IMR-90 (cell line): ENCODE measurements at regions not wholly inside any gene's neighbourhood (a gene's known extent, or its start where the extent isn't known, plus 50 kb on each side); places are given as distances from the start of the nearest gene placed in this dataset.

Experiments
- ATAC-seq: fragments of 200-7000 bp; cut with Tn5 transposase; 2 replicates; pipeline ENCODE4 v1.9.1; 2020; ENCODE audit warnings: low read depth, mild to moderate bottlenecking, moderate library complexity
- BruUV-seq: library from RNA; stranded (reverse); fragments of 400-500 nt; replicated peaks from 2 replicates; lab custom pipeline; 2021; lab: Mats Ljungman, UMichigan
- CTCF ChIA-PET: fragments of 300-600 bp; formaldehyde crosslinking; extraction: SDS; loops from one replicate; lab custom pipeline; 2021; ENCODE audit warnings: antibody characterized with exemption; lab: Yijun Ruan, JAX
- POLR2A ChIA-PET: fragments of 300-600 bp; sonication (Branson Sonifier 250); formaldehyde crosslinking; loops from one replicate; lab custom pipeline; 2022; ENCODE audit warnings: antibody characterized with exemption; ENCODE audit not compliant: unreplicated experiment; lab: Charles Lee
- DNase-seq: peaks from one replicate; pipeline ENCODE4 v3.0.0; 2013
- H2AFZ ChIP-seq: replicated peaks from 2 replicates; pipeline ENCODE3; 2013; ENCODE audit warnings: low read length, mild to moderate bottlenecking; ENCODE audit not compliant: poor library complexity
- H2AK5ac ChIP-seq: 2 replicates; pipeline ENCODE4 v1.6.1; 2013; ENCODE audit warnings: low read depth, low read length, inconsistent platforms
- H2AK9ac ChIP-seq: replicated peaks from 2 replicates; pipeline ENCODE3; 2013; ENCODE audit warnings: mild to moderate bottlenecking, low read depth, low read length, moderate library complexity; ENCODE audit not compliant: poor library complexity
- H2BK120ac ChIP-seq: 2 replicates; pipeline ENCODE4 v1.6.1; 2013; ENCODE audit warnings: low read depth, low read length, inconsistent platforms
- H2BK15ac ChIP-seq: 3 replicates; pipeline ENCODE4 v1.6.1; 2013; ENCODE audit warnings: low read depth, low read length, inconsistent platforms
- H2BK20ac ChIP-seq: 2 replicates; pipeline ENCODE4 v1.6.1; 2013; ENCODE audit warnings: low read depth, mild to moderate bottlenecking, inconsistent platforms, low read length, moderate library complexity
- H2BK5ac ChIP-seq: 2 replicates; pipeline ENCODE4 v1.6.1; 2013; ENCODE audit warnings: mild to moderate bottlenecking, low read depth, low read length, inconsistent platforms; ENCODE audit not compliant: poor library complexity, severe bottlenecking
- H3K14ac ChIP-seq: replicated peaks from 2 replicates; pipeline ENCODE4 v1.6.1; 2013; ENCODE audit warnings: low read depth, low read length, inconsistent platforms
- H3K18ac ChIP-seq: 2 replicates; pipeline ENCODE4 v1.6.1; 2013; ENCODE audit warnings: low read depth, low read length, control low read depth
- H3K23ac ChIP-seq: 2 replicates; pipeline ENCODE4 v1.6.1; 2013; ENCODE audit warnings: low read depth, low read length, inconsistent platforms
- H3K27ac ChIP-seq: 2 replicates; pipeline ENCODE4 v1.5.1; 2013; ENCODE audit warnings: mild to moderate bottlenecking, control low read depth, low read length; ENCODE audit not compliant: insufficient read depth
- H3K27me3 ChIP-seq: 2 replicates; pipeline ENCODE4 v1.6.1; 2013; ENCODE audit warnings: low read length; ENCODE audit not compliant: control insufficient read depth, insufficient read depth
- H3K36me3 ChIP-seq: 2 replicates; pipeline ENCODE4 v1.6.1; 2013; ENCODE audit warnings: low read length, mixed read lengths; ENCODE audit not compliant: control insufficient read depth, insufficient read depth
- H3K4ac ChIP-seq: 2 replicates; pipeline ENCODE4 v1.6.1; 2013; ENCODE audit warnings: low read depth, low read length, inconsistent platforms
- H3K4me1 ChIP-seq: 2 replicates; pipeline ENCODE4 v1.6.1; 2013; ENCODE audit warnings: low read length, mixed read lengths; ENCODE audit not compliant: control insufficient read depth, insufficient read depth
- H3K4me2 ChIP-seq: 2 replicates; pipeline ENCODE4 v1.6.1; 2013; ENCODE audit warnings: low read depth, mild to moderate bottlenecking, control low read depth, low read length, moderate library complexity
- H3K4me3 ChIP-seq: 2 replicates; pipeline ENCODE4 v1.5.1; 2013; ENCODE audit warnings: low read depth, mild to moderate bottlenecking, control low read depth, low read length, moderate library complexity; ENCODE audit not compliant: insufficient read depth
- H3K56ac ChIP-seq: 2 replicates; pipeline ENCODE4 v1.6.1; 2013; ENCODE audit warnings: low read length, inconsistent platforms; ENCODE audit not compliant: insufficient read depth; ENCODE audit errors: extremely low read depth
- H3K79me1 ChIP-seq, 2 experiments: 2 replicates each; pipeline ENCODE4 v1.6.1; 2013; ENCODE audit warnings: low read length in 2 of 2, inconsistent platforms in 1 of 2, low read depth in 1 of 2
- H3K9ac ChIP-seq: 2 replicates; pipeline ENCODE4 v1.6.1; 2013; ENCODE audit warnings: low read depth, low read length, control low read depth
- H3K9me1 ChIP-seq: 2 replicates; pipeline ENCODE4 v1.6.1; 2013; ENCODE audit warnings: low read length, inconsistent platforms; ENCODE audit not compliant: insufficient read depth
- H3K9me3 ChIP-seq: 2 replicates; pipeline ENCODE4 v1.6.1; 2013; ENCODE audit warnings: low read length; ENCODE audit not compliant: control insufficient read depth, insufficient read depth
- H4K20me1 ChIP-seq: 2 replicates; pipeline ENCODE4 v1.6.1; 2013; ENCODE audit warnings: low read length, inconsistent platforms; ENCODE audit not compliant: insufficient read depth
- H4K5ac ChIP-seq: 2 replicates; pipeline ENCODE4 v1.6.1; 2013; ENCODE audit warnings: mild to moderate bottlenecking, low read depth, low read length, control low read depth
- H4K8ac ChIP-seq, 2 experiments: 2 replicates each; pipeline ENCODE4 v1.6.1; 2013; ENCODE audit warnings: low read depth in 2 of 2, low read length in 2 of 2, control low read depth in 1 of 2, inconsistent platforms in 1 of 2
- H4K91ac ChIP-seq: 2 replicates; pipeline ENCODE4 v1.6.1; 2013; ENCODE audit warnings: low read depth, low read length, inconsistent platforms; ENCODE audit not compliant: insufficient read depth
- SMC3 ChIP-seq: fragments of 150-350 bp; IDR thresholded peaks from 2 replicates; pipeline ENCODE4 v1.6.1; 2016; ENCODE audit warnings: low read depth, mild to moderate bottlenecking, antibody characterized with exemption, low read length, moderate library complexity
- WGBS, 2 experiments: methylation state at CpG; one replicate each; pipeline versions ENCODE4 v1.1.5 to v1.1.7; 2013; ENCODE audit warnings: missing lambda C conversion rate in 2 of 2; ENCODE audit not compliant: insufficient read length in 1 of 2; ENCODE audit errors: extremely low coverage in 2 of 2; 5-methylcytosine and 5-hydroxymethylcytosine counted together
- dilution Hi-C: fragments of 300-500 bp; cut with HindIII; formaldehyde crosslinking; loops from one replicate; pipeline ENCODE4 v1.14.3; 2018; ENCODE audit warnings: low sequenced_read_pairs; ENCODE audit not compliant: unreplicated experiment
- in situ Hi-C: fragments of 300-500 bp; cut with MboI; formaldehyde crosslinking; loops from 3 replicates; pipeline ENCODE4 v1.14.3; 2019; ENCODE audit warnings: low sequenced_read_pairs, inconsistent platforms, mixed read lengths
- intact Hi-C: fragments of 100-400 bp; cut with micrococcal nuclease; formaldehyde crosslinking; loops from 2 replicates; pipeline ENCODE4 v1.10.0; 2022

DNA sequence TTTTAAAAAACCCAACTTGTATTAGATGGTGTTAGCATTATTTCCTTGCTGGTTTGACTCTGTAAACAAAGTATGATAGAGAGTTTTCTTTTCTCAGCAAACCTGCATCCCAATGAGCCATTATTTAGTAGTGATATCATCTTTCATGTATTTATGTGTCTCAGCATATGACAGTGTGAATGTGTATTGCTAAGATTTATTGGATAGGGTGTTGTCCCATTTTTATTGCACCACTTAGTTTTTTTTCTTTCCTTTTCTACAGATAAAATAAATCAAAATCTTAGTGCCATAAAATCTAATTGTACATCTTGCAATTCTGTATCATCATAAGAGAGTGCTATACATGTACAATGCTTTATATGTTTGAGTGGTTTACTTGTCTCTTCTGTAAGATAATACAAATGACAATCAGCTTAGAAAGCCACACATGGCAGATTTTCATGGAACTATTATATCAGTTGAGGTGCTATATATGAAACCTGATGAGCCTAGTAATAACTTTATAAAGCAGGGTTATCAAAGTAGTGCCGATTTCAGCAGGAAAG is 149.2 kb upstream of the CYLC2 start:
- H3K9ac ChIP-seq = no peak overlapping the region
- ChIA-PET POLR2A (no interaction called here), CTCF (no interaction called here)
- DNase-seq = no peak
- H3K9me1 ChIP-seq = no peaks in the 10 kb centered on the region
- no peak overlapping the region for H3K27ac ChIP-seq
- intact Hi-C loops (no loop called here), dilution Hi-C loops (no loop called here), in situ Hi-C loops (no loop called here)
- no peak overlapping the region for H2AK9ac ChIP-seq
- H2BK5ac ChIP-seq = no peak overlapping the region
- WGBS, 2 experiments = no CpG with 5 or more reads among the region's 1 CpG
- H2BK20ac ChIP-seq = no peak overlapping the region
- H3K4me3 ChIP-seq = no peak overlapping the region
- H4K91ac ChIP-seq = no peak overlapping the region
- no peaks in the 10 kb centered on the region for H4K20me1 ChIP-seq
- H3K4me2 ChIP-seq = no peak overlapping the region
- ATAC-seq = no peak
- no peak overlapping the region for H4K8ac ChIP-seq
- no TSS peak for BruUV-seq
- no peak overlapping the region for H2BK15ac ChIP-seq
- H2BK120ac ChIP-seq = no peak overlapping the region
- no peak overlapping the region for H2AFZ ChIP-seq
- no peak overlapping the region for H3K4ac ChIP-seq
- H3K56ac ChIP-seq = no peak overlapping the region
- no peaks in the 10 kb centered on the region for H3K4me1 ChIP-seq
- peaks cover 4% of the 10 kb centered on the region for H3K9me3 ChIP-seq
- no peaks in the 10 kb centered on the region for H3K27me3 ChIP-seq
- no peak overlapping the region for H3K23ac ChIP-seq
- no peak overlapping the region for H3K18ac ChIP-seq
- H3K14ac ChIP-seq = no peak overlapping the region
- H3K79me1 ChIP-seq = no peaks in the 10 kb centered on the region
- no peaks in the 10 kb centered on the region for H3K36me3 ChIP-seq
- H4K5ac ChIP-seq = no peak overlapping the region
- TF ChIP-seq SMC3 = no peak
- no peak overlapping the region for H2AK5ac ChIP-seq
